Upper lobe of right lung (tissue), 1 donor: ENCODE measurements at regions not wholly inside any gene's neighbourhood (a gene's known extent, or its start where the extent isn't known, plus 50 kb on each side); places are given as distances from the start of the nearest gene placed in this dataset.

Source experiments
- ATAC-seq: fragments of 200-7000 bp; cut with Tn5 transposase; one replicate; pipeline ENCODE4 v1.9.1; 2020; ENCODE audit warnings: mild to moderate bottlenecking, moderate library complexity
- DNase-seq: peaks from one replicate; pipeline ENCODE4 v3.0.0-alpha.2; 2020
- H3K27ac ChIP-seq: fragments of 200-600 bp; one replicate; pipeline ENCODE4 v1.8.0; 2022
- H3K27me3 ChIP-seq: fragments of 200-600 bp; one replicate; pipeline ENCODE4 v1.8.0; 2022; ENCODE audit warnings: mild to moderate bottlenecking
- H3K36me3 ChIP-seq: fragments of 200-600 bp; one replicate; pipeline ENCODE4 v1.8.0; 2022
- H3K4me1 ChIP-seq: fragments of 200-600 bp; one replicate; pipeline ENCODE4 v1.8.0; 2022
- H3K4me3 ChIP-seq: fragments of 200-600 bp; one replicate; pipeline ENCODE4 v1.8.0; 2022; ENCODE audit warnings: mild to moderate bottlenecking
- H3K9me3 ChIP-seq: fragments of 200-600 bp; one replicate; pipeline ENCODE4 v1.8.0; 2022
- intact Hi-C: fragments of 100-400 bp; cut with DNase I; formaldehyde crosslinking; loops from one replicate; pipeline ENCODE4 v1.11.0; 2022
- TF ChIP-seq, protein P1 (sequence below): fragments of 200-600 bp; IDR thresholded peaks from one replicate; pipeline ENCODE4 v1.8.0; 2022; ENCODE audit warnings: antibody characterized with exemption
- donor health status: DM: no; HTN: yes; CAD: no; lungs with severe emphysema.

- Histone ChIP-seq H3K27ac (no peak overlapping the region), H3K4me1 (no peaks in the 10 kb centered on the region), H3K9me3 (no peaks in the 10 kb centered on the region), H3K36me3 (no peaks in the 10 kb centered on the region), H3K4me3 (no peak overlapping the region), H3K27me3 (no peaks in the 10 kb centered on the region)
- intact Hi-C loops = no loop called here
- TF ChIP-seq, protein P1, sequence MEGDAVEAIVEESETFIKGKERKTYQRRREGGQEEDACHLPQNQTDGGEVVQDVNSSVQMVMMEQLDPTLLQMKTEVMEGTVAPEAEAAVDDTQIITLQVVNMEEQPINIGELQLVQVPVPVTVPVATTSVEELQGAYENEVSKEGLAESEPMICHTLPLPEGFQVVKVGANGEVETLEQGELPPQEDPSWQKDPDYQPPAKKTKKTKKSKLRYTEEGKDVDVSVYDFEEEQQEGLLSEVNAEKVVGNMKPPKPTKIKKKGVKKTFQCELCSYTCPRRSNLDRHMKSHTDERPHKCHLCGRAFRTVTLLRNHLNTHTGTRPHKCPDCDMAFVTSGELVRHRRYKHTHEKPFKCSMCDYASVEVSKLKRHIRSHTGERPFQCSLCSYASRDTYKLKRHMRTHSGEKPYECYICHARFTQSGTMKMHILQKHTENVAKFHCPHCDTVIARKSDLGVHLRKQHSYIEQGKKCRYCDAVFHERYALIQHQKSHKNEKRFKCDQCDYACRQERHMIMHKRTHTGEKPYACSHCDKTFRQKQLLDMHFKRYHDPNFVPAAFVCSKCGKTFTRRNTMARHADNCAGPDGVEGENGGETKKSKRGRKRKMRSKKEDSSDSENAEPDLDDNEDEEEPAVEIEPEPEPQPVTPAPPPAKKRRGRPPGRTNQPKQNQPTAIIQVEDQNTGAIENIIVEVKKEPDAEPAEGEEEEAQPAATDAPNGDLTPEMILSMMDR = no peak
- ATAC-seq (no peak), DNase-seq (no peak)
Observed at GRCh38 chr4:14903321-14903720, 99.0 kb upstream of the CPEB2 start.

DNA sequence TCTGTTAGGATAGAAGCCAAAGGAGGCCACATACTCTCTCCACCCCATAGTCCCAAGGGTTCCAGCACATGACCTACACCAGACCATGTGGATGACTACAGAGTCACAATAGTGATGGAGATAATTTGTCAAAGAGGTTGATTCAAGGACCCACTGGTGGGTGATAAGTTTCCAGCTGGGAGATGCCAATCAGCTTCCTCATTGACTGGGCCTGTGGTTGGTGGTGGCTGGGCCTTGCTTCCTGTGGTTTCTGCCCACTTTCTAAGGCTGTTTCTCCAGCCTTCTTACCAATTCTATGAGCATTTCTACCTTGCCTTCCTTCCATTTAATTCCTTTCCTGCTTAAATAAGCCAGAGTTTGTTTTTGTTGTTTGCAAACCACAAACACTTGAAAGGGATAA lies 95.5 kb upstream of the CPEB2 start:
- peak; percentile 59 for ATAC-seq
- no peak overlapping the region for H3K27ac ChIP-seq
- H3K36me3 ChIP-seq = no peaks in the 10 kb centered on the region
- no peaks in the 10 kb centered on the region for H3K4me1 ChIP-seq
- no peaks in the 10 kb centered on the region for H3K27me3 ChIP-seq
- no peaks in the 10 kb centered on the region for H3K9me3 ChIP-seq
- DNase-seq = no peak
- TF ChIP-seq, protein P1 = no peak
- H3K4me3 ChIP-seq = no peak overlapping the region
- intact Hi-C loops = no loop called here

DNA sequence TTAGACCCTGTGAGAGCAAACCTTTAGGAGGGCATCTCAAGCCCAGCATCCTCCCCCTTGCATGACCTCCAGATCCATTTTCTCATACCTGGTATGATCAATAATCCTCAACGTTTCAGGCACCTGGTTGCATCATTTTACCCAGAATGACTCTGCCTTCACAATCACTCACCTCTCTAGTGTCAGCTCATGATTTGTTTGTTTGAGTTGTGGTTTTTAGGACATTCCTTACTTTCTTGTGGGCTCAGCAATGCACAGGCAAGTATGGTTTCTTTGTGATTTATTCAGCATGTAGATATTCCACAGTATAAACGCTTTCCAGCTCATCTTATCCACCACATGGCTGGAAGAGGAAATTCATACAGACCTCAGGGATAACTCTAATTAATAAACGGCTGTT lies 93.6 kb upstream of the CPEB2 start:
- intact Hi-C loops = no loop called here
- Histone ChIP-seq H3K36me3 (no peaks in the 10 kb centered on the region), H3K4me3 (no peak overlapping the region), H3K27ac (no peak overlapping the region), H3K9me3 (no peaks in the 10 kb centered on the region), H3K4me1 (no peaks in the 10 kb centered on the region), H3K27me3 (no peaks in the 10 kb centered on the region)
- ATAC-seq (peak; percentile 32), DNase-seq (no peak)
- TF ChIP-seq, protein P1 = no peak

DNA sequence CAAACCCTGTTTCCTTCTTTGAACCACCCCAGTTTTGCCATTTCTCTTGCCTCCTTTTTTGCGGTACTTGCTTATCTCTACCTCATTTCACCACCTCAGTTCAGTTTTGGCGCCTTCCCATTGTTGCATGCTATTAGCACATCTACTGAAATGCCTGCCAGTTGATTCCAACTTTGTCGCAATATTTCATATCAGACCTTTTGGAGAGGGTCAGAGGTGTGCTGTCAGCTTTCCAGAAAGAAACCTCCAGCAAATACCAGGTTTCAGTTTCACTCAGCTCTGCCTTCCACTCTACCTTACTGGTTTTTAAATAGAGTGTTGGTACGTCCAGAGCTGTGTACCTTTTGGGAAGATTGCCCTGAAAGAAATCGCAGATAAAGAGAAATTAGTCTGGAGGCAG lies 91.9 kb upstream of the CPEB2 start:
- intact Hi-C loops = no loop called here
- TF ChIP-seq, protein P1 = no peak
- Histone ChIP-seq H3K4me3 (no peak overlapping the region), H3K36me3 (no peaks in the 10 kb centered on the region), H3K4me1 (no peaks in the 10 kb centered on the region), H3K27ac (no peak overlapping the region), H3K9me3 (no peaks in the 10 kb centered on the region), H3K27me3 (no peaks in the 10 kb centered on the region)
- DNase-seq (no peak), ATAC-seq (peak; percentile 85)

DNA sequence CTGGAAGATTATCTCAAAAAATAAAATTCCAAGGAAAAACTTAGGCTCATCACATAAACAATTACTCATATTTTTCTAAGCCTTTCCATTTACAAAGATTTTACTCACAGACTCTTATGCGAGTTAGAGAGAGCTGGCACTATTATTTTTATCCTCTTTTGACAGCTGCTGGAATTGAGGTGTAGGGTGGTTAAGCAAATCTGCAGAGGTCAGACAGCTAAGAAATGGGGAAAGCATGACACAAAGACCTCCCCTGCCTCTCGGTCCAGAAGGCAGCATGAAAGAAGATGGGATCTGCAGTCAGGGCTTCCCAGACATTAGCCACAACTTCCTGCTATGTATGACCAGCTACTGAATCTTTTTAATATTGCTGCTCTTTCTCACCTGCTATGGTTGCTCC lies 89.9 kb upstream of the CPEB2 start:
- TF ChIP-seq, protein P1 = no peak
- ATAC-seq = no peak
- Histone ChIP-seq H3K4me1 (no peaks in the 10 kb centered on the region), H3K36me3 (no peaks in the 10 kb centered on the region), H3K27ac (no peak overlapping the region), H3K4me3 (no peak overlapping the region), H3K9me3 (no peaks in the 10 kb centered on the region), H3K27me3 (no peaks in the 10 kb centered on the region)
- DNase-seq = no peak
- intact Hi-C loops = no loop called here

- Histone ChIP-seq H3K9me3 (no peaks in the 10 kb centered on the region), H3K27me3 (no peaks in the 10 kb centered on the region), H3K4me1 (no peaks in the 10 kb centered on the region), H3K36me3 (no peaks in the 10 kb centered on the region), H3K4me3 (no peak overlapping the region), H3K27ac (no peak overlapping the region)
- no peak for DNase-seq
- ATAC-seq = no peak
- intact Hi-C loops = loop anchor here (5.0 kb wide), 1 partner anchor 78 kb away; no protein-coding TSS in a partner anchor
- TF ChIP-seq, protein P1 = no peak
Observed at GRCh38 chr4:14915018-14915417, 87.3 kb upstream of the CPEB2 start.
